ENCODE measurements at regions not wholly inside any gene's neighbourhood (a gene's known extent, or its start where the extent isn't known, plus 50 kb on each side); places are given as distances from the start of the nearest gene placed in this dataset.
"Not testable (repeated sequence)": the region's sequence is repeated elsewhere in the genome, so short reads cannot be mapped to it uniquely, and the experiment has no call there.

DNA sequence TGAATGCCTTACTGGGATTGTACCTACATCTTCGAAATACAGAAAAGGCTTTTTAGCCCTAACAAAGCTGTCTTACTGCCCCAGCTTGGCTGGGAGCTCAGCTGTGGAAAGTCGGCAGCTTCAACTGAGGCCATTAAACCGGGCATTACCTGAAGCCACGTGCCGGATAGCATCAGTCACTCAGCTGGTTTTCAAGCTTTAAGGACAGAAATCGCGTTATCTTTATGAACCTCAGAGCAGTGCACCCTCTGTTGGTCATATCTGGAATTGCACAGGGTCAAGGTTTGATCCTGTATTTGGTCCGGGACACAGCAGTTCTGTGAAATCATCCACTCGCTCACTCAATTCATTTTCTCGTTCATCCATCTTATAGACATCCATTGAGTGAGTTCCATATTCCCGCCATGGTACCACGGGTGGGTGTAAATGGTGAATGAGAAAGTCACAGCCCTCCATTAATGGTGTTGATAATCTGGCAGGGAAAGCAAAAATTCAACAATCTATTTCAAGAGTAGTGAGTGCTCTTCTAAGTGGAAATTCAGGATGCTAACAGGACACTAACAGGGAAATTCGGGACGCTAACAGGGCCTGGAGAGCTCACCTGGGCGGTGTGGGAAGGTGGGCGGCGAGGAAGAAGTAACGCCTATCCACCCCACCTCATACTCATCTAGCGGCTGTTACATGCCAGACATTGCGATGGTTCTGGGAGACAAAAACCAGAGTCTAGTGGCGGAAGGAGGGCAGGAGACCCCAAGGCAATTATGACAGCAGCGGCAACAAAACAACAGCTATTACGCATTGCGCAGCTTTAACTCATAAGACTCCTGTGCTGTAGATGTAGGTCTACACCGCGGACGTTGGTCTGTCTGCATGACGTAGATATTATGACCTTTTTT lies 60.6 kb upstream of the TCL1A start:
- Histone ChIP-seq H3K36me3 (ENCODE audit: control insufficient read depth, insufficient read depth, low read length) (no peaks in the 10 kb centered on the region), H3K27me3 (ENCODE audit: control insufficient read depth, insufficient read depth, low read length) (peaks cover 3% of the 10 kb centered on the region), H3K4me3 (ENCODE audit: low read depth, low read length) (no peak overlapping the region)
- TF ChIP-seq, protein P1, sequence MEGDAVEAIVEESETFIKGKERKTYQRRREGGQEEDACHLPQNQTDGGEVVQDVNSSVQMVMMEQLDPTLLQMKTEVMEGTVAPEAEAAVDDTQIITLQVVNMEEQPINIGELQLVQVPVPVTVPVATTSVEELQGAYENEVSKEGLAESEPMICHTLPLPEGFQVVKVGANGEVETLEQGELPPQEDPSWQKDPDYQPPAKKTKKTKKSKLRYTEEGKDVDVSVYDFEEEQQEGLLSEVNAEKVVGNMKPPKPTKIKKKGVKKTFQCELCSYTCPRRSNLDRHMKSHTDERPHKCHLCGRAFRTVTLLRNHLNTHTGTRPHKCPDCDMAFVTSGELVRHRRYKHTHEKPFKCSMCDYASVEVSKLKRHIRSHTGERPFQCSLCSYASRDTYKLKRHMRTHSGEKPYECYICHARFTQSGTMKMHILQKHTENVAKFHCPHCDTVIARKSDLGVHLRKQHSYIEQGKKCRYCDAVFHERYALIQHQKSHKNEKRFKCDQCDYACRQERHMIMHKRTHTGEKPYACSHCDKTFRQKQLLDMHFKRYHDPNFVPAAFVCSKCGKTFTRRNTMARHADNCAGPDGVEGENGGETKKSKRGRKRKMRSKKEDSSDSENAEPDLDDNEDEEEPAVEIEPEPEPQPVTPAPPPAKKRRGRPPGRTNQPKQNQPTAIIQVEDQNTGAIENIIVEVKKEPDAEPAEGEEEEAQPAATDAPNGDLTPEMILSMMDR (IDR thresholded peaks at IDR 0.05; ENCODE audit: insufficient read depth, low read length, poor library complexity, severe bottlenecking): peak; percentile 86
- DNase-seq (ENCODE audit: low read depth): no peak

DNA sequence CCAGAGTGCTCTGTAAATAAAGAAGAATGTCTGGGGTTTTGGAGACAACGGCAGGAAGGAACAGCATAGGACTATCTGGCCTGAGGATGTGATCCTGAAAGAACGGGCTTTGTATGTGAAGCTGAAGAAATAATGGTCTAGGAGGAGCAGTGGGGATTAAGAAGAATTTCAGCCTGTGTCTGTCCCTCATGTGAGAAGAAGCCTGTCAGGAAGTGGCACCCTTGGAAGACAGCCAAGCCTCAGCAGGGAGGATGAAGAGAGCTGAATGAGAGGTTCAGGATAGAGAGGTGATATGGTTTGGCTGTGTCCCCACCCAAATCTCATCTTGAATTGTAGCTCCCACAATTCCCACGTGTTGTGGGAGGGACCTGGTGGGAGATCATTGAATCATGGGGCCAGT lies 56.9 kb upstream of the TCL1A start:
- Histone ChIP-seq H3K4me3 (ENCODE audit: low read depth, low read length) (no peak overlapping the region), H3K27me3 (ENCODE audit: control insufficient read depth, insufficient read depth, low read length) (peaks cover 3% of the 10 kb centered on the region), H3K36me3 (ENCODE audit: control insufficient read depth, insufficient read depth, low read length) (no peaks in the 10 kb centered on the region)
- DNase-seq (ENCODE audit: low read depth): no peak
- TF ChIP-seq, protein P1 (IDR thresholded peaks at IDR 0.05; ENCODE audit: insufficient read depth, low read length, poor library complexity, severe bottlenecking): no peak

DNA sequence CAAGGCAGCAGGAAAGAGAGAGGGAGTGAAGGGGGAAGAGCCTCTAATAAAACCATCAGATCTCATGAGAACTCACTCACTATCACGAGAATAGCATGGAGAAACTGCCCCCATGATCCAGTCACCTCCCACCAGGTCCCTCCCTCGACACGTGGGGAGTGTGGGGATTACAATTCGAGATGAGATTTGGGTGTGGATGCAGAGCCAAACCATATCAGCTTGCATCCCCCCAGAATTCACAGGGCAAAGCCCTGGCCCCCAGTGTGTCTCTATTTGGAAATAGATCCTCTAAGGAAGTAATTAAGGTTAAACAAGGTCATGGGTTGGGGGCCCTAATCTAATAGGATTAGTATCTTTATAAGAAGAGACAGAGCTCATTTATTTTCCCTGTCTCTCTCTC lies 56.1 kb upstream of the TCL1A start:
- TF ChIP-seq, protein P1 (IDR thresholded peaks at IDR 0.05; ENCODE audit: insufficient read depth, low read length, poor library complexity, severe bottlenecking): no peak
- DNase-seq (ENCODE audit: low read depth): no peak
- Histone ChIP-seq H3K27me3 (ENCODE audit: control insufficient read depth, insufficient read depth, low read length) (peaks cover 3% of the 10 kb centered on the region), H3K4me3 (ENCODE audit: low read depth, low read length) (no peak overlapping the region), H3K36me3 (ENCODE audit: control insufficient read depth, insufficient read depth, low read length) (no peaks in the 10 kb centered on the region)

DNA sequence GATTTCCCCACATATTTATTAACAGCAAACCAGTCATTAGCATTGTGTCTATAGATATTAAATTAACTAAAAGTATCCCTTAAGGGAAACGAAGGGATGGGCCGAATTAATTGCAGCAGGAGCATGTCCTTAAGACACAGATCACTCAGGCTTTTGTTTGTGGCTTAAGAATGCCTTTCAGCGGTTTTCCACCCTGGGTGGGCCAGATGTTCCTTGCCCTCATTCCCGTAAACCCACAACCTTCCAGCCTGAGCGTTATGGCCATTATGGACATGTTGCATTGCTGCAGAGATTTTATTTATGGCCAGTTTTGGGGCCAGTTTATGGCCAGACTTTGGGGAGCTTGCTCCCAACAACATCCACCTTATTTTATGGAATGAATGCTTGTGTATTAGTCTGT lies 55.5 kb upstream of the TCL1A start:
- H3K36me3 ChIP-seq (ENCODE audit: control insufficient read depth, insufficient read depth, low read length); H3K27me3 ChIP-seq (ENCODE audit: control insufficient read depth, insufficient read depth, low read length); DNase-seq (ENCODE audit: low read depth); H3K4me3 ChIP-seq (ENCODE audit: low read depth, low read length): not testable (repeated sequence)

DNA sequence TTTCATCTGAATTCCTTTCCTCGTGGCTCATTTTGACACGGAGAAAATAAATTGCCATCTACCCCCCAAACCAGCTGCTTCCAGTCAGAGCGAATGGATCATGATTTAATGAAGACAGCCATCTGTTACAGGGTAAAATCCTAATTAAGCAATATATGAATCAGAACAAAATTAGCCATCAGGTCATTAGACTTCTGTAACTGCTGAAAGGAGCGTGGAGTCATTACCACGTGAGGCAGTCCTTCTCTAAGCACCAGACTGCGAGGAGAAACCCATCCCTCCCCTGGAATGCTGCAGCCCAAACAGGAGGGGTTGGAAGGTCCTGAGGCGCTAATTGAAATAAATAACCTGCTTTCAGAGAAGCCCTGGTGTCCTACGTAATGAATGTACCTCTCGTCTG lies 51.1 kb upstream of the TCL1A start:
- no peak for DNase-seq (ENCODE audit: low read depth)
- H3K36me3 ChIP-seq (ENCODE audit: control insufficient read depth, insufficient read depth, low read length): no peaks in the 10 kb centered on the region
- no peaks in the 10 kb centered on the region for H3K27me3 ChIP-seq (ENCODE audit: control insufficient read depth, insufficient read depth, low read length)
- H3K4me3 ChIP-seq (ENCODE audit: low read depth, low read length): no peak overlapping the region
- TF ChIP-seq, protein P1 (IDR thresholded peaks at IDR 0.05; ENCODE audit: insufficient read depth, low read length, poor library complexity, severe bottlenecking): no peak

DNA sequence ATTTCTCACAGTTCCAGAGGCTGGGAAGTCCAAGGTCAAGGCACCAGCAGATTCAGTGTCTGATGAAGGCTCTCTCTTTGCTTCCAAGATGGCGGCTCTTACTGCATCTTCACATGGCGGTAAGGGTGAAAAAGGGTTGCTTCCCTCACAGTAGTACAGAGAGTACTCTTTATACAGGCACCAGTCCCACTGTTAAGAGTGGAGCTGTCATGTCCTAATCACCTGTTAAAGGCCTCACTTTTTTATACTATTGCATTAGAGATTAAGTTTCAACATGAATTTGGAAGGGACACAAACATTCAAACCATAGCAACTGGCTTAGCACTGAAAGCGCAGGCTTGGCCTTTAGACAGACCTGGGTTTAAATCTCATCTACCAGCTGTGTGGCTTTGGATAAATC lies 50.0 kb upstream of the TCL1A start:
- no peak overlapping the region for H3K4me3 ChIP-seq (ENCODE audit: low read depth, low read length)
- TF ChIP-seq, protein P1 (IDR thresholded peaks at IDR 0.05; ENCODE audit: insufficient read depth, low read length, poor library complexity, severe bottlenecking): no peak
- no peak for DNase-seq (ENCODE audit: low read depth)
- H3K27me3 ChIP-seq (ENCODE audit: control insufficient read depth, insufficient read depth, low read length): no peaks in the 10 kb centered on the region
- no peaks in the 10 kb centered on the region for H3K36me3 ChIP-seq (ENCODE audit: control insufficient read depth, insufficient read depth, low read length)

Measured in kidney epithelial cell (primary cell).